Stimulated activated CD4-positive, alpha-beta T cell treated with anti-CD3 and anti-CD28 coated beads, Interleukin-4, amount 100 ng/mL, for 48 hours (primary cell): ENCODE measurements at regions not wholly inside any gene's neighbourhood (a gene's known extent, or its start where the extent isn't known, plus 50 kb on each side); places are given as distances from the start of the nearest gene placed in this dataset.
"Not testable (repeated sequence)": the region's sequence is repeated elsewhere in the genome, so short reads cannot be mapped to it uniquely, and the experiment has no call there.

Experiments
- DNase-seq, 2 donors: peaks; one replicate each; pipeline ENCODE4 v3.0.0-alpha.2; 2020; ENCODE audit warnings: low read depth in 2 of 2

- no peak for DNase-seq
Measured at GRCh38 chr15:66964111-66964738, 101.2 kb upstream of the SMAD3 start.

- no peak for DNase-seq
Measured at GRCh38 chr15:66964791-66965190, 100.6 kb upstream of the SMAD3 start.

- DNase-seq, result no peak
Measured at GRCh38 chr15:66965201-66965900, 100.1 kb upstream of the SMAD3 start.

- no peak for DNase-seq
Measured at GRCh38 chr15:66966256-66966655, 99.1 kb upstream of the SMAD3 start.

- no peak for DNase-seq
Measured at GRCh38 chr15:66968806-66969596, 96.4 kb upstream of the SMAD3 start.

GRCh38 chr15:66974131-66974530, 91.3 kb upstream of the SMAD3 start:
- not testable (repeated sequence) for DNase-seq

- not testable (repeated sequence) for DNase-seq
Measured at GRCh38 chr15:66976106-66976640, 89.2 kb upstream of the SMAD3 start.

GRCh38 chr15:66980326-66980725, 85.1 kb upstream of the SMAD3 start:
- not testable (repeated sequence) for DNase-seq

- DNase-seq, result no peak
Measured at GRCh38 chr15:66981771-66982170, 83.6 kb upstream of the SMAD3 start.

GRCh38 chr15:66982250-66982649, 83.2 kb upstream of the SMAD3 start:
- no peak for DNase-seq

- no peak for DNase-seq
Measured at GRCh38 chr15:66982816-66983215, 82.6 kb upstream of the SMAD3 start.

GRCh38 chr15:66985653-66986052, 79.7 kb upstream of the SMAD3 start:
- DNase-seq, result no peak

- no peak for DNase-seq
Measured at GRCh38 chr15:66986951-66987350, 78.5 kb upstream of the SMAD3 start.

- DNase-seq, result no peak
Measured at GRCh38 chr15:66993090-66993489, 72.3 kb upstream of the SMAD3 start.

GRCh38 chr15:66993874-66994696, 71.3 kb upstream of the SMAD3 start:
- DNase-seq, result no peak

GRCh38 chr15:66994927-66995656, 70.3 kb upstream of the SMAD3 start:
- DNase-seq, result no peak

GRCh38 chr15:66996094-66996493, 69.3 kb upstream of the SMAD3 start:
- no peak for DNase-seq

GRCh38 chr15:66997212-66997611, 68.2 kb upstream of the SMAD3 start:
- no peak for DNase-seq

- DNase-seq, result not testable (repeated sequence)
Measured at GRCh38 chr15:66998234-66998633, 67.2 kb upstream of the SMAD3 start.

GRCh38 chr15:66999046-66999968, 66.1 kb upstream of the SMAD3 start:
- no peak for DNase-seq
